GM18909 (cell line): ENCODE measurements at regions not wholly inside any gene's neighbourhood (a gene's known extent, or its start where the extent isn't known, plus 50 kb on each side); places are given as distances from the start of the nearest gene placed in this dataset.

ENCODE experiments used
- ATAC-seq: cut with Tn5 transposase; IDR thresholded peaks from one replicate; pipeline ENCODE4 v1.9.1; 2021; ENCODE audit warnings: mild to moderate bottlenecking; ENCODE audit not compliant: unreplicated experiment, poor library complexity

- ATAC-seq = no peak
Observed at GRCh38 chr13:30128095-30128494, 179.3 kb downstream of the KATNAL1 start.

GRCh38 chr13:30126903-30127428, 180.4 kb downstream of the KATNAL1 start:
- no peak for ATAC-seq

GRCh38 chr13:30125422-30126073, 181.8 kb downstream of the KATNAL1 start:
- no peak for ATAC-seq

GRCh38 chr13:30124131-30124768, 183.1 kb downstream of the KATNAL1 start:
- ATAC-seq = no peak

GRCh38 chr13:30123575-30123974, 183.8 kb downstream of the KATNAL1 start:
- ATAC-seq = no peak

- ATAC-seq = no peak
Observed at GRCh38 chr13:30121666-30122065, 185.7 kb downstream of the KATNAL1 start.

- ATAC-seq = no peak
Observed at GRCh38 chr13:30121244-30121643, 186.1 kb downstream of the KATNAL1 start.

GRCh38 chr13:30120133-30120822, 187.1 kb downstream of the KATNAL1 start:
- no peak for ATAC-seq

GRCh38 chr13:30119476-30119875, 187.9 kb downstream of the KATNAL1 start:
- no peak for ATAC-seq

GRCh38 chr13:30116379-30116778, 191.0 kb downstream of the KATNAL1 start:
- ATAC-seq = no peak

GRCh38 chr13:30115257-30115600, 192.1 kb downstream of the KATNAL1 start:
- ATAC-seq = peak; percentile 11

- ATAC-seq = peak; percentile 85
Observed at GRCh38 chr13:30114571-30115256, 192.6 kb downstream of the KATNAL1 start.

GRCh38 chr13:30113983-30114570, 193.3 kb downstream of the KATNAL1 start:
- ATAC-seq = no peak

- ATAC-seq = no peak
Observed at GRCh38 chr13:30113551-30113950, 193.8 kb downstream of the KATNAL1 start.

- ATAC-seq = peak; percentile 55
Observed at GRCh38 chr13:30112602-30113435, 194.5 kb downstream of the KATNAL1 start.

GRCh38 chr13:30111810-30112209, 195.5 kb downstream of the KATNAL1 start:
- no peak for ATAC-seq

- ATAC-seq = no peak
Observed at GRCh38 chr13:30110301-30111070, 196.9 kb downstream of the KATNAL1 start.

GRCh38 chr13:30109471-30110135, 197.7 kb downstream of the KATNAL1 start:
- ATAC-seq = no peak
